Thymus (tissue), 11 donors: ENCODE measurements at regions not wholly inside any gene's neighbourhood (a gene's known extent, or its start where the extent isn't known, plus 50 kb on each side); places are given as distances from the start of the nearest gene placed in this dataset.

Experiments
- DNase-seq, 9 donors: peaks; one replicate each; pipeline ENCODE4 v3.0.0-alpha.2; 2013; ENCODE audit warnings: low spot score in 9 of 9, low read depth in 6 of 9, missing footprints in 1 of 9
- H3K27ac ChIP-seq, 2 donors: one replicate each; pipeline ENCODE4 v1.5.1; 2013; ENCODE audit warnings: control low read depth in 1 of 2, low read depth in 1 of 2, low read length in 1 of 2, mild to moderate bottlenecking in 1 of 2, moderate library complexity in 1 of 2
- H3K27me3 ChIP-seq, 2 donors: one replicate each; pipeline ENCODE4 v1.5.1; 2013; ENCODE audit warnings: low read length in 1 of 2; ENCODE audit not compliant: control insufficient read depth in 2 of 2, insufficient read depth in 1 of 2
- H3K36me3 ChIP-seq, 2 donors: one replicate each; pipeline ENCODE4 v1.5.1; 2013; ENCODE audit warnings: low read length in 1 of 2, mild to moderate bottlenecking in 1 of 2, moderate library complexity in 1 of 2; ENCODE audit not compliant: control insufficient read depth in 2 of 2, insufficient read depth in 2 of 2
- H3K4me1 ChIP-seq, 2 donors: one replicate each; pipeline ENCODE4 v1.5.1; 2013; ENCODE audit warnings: low read length in 2 of 2; ENCODE audit not compliant: control insufficient read depth in 2 of 2, insufficient read depth in 2 of 2
- H3K4me3 ChIP-seq, 2 donors: one replicate each; pipeline ENCODE4 v1.5.1; 2013; ENCODE audit warnings: low read length in 2 of 2, control low read depth in 1 of 2, mild to moderate bottlenecking in 1 of 2
- H3K9me3 ChIP-seq, 2 donors: one replicate each; pipeline ENCODE4 v1.5.1; 2013; ENCODE audit warnings: low read length in 1 of 2, mild to moderate bottlenecking in 1 of 2; ENCODE audit not compliant: control insufficient read depth in 2 of 2, insufficient read depth in 1 of 2
- WGBS: extraction: QIAGEN DNeasy Blood & Tissue Kit; methylation state at CpG from one replicate; pipeline ENCODE4 v1.1.7; 2013; 5-methylcytosine and 5-hydroxymethylcytosine counted together
- donor health status: healthy.

- Histone ChIP-seq H3K9me3 (no peaks in the 10 kb centered on the region), H3K4me1 (no peaks in the 10 kb centered on the region), H3K4me3 (no peak overlapping the region), H3K27ac (no peak overlapping the region), H3K27me3 (no peaks in the 10 kb centered on the region), H3K36me3 (no peaks in the 10 kb centered on the region)
- DNase-seq: no peak
- 88% methylated on average over 9 of the region's 9 CpGs for WGBS
Measured at GRCh38 chr16:76963614-76964315, 227.2 kb upstream of the MON1B start.

DNA sequence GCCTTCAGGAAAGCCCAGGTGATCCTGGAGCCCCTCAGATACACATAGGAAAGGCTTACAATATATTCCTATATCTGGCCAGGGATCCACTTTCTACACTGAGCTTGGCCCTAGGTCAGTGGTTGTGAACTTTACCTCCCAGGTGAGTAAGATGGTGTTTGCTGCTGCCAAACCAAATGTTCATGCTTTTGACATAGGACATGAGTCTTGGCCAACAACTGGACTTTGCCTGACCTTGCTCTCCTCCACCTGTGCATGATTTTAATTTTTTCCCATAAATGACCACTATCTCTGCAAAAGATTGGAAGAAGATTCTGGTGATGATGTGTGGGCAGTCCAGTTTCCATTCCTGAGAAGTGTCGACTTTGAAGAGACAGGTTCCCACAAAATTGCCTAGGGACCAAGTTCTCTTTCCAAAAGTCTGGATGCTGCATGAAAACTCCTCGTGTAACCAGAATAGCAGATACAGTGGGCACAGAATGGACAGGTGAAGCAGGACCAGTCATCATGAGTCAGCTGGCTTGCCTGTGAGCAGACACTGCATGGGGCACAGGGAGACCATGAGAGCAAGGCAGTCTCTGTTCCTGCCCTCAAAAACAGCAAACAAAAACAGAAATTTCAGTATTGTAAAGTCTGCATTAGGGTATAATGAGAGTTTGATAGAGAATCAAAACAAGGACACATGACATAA is 226.4 kb upstream of the MON1B start:
- no peaks in the 10 kb centered on the region for H3K9me3 ChIP-seq
- 88% methylated on average over 2 of the region's 2 CpGs for WGBS
- no peak overlapping the region for H3K4me3 ChIP-seq
- no peak for DNase-seq
- H3K4me1 ChIP-seq: no peaks in the 10 kb centered on the region
- no peaks in the 10 kb centered on the region for H3K36me3 ChIP-seq
- no peaks in the 10 kb centered on the region for H3K27me3 ChIP-seq
- H3K27ac ChIP-seq: no peak overlapping the region

GRCh38 chr16:76970087-76970744 is 220.8 kb upstream of the MON1B start:
- H3K36me3 ChIP-seq: no peaks in the 10 kb centered on the region
- H3K9me3 ChIP-seq: no peaks in the 10 kb centered on the region
- DNase-seq: no peak
- H3K27ac ChIP-seq: no peak overlapping the region
- H3K4me1 ChIP-seq: no peaks in the 10 kb centered on the region
- 92% methylated on average over 5 of the region's 5 CpGs for WGBS
- H3K27me3 ChIP-seq: no peaks in the 10 kb centered on the region
- H3K4me3 ChIP-seq: no peak overlapping the region

- Histone ChIP-seq H3K9me3 (no peaks in the 10 kb centered on the region), H3K36me3 (no peaks in the 10 kb centered on the region), H3K4me1 (no peaks in the 10 kb centered on the region), H3K27me3 (no peaks in the 10 kb centered on the region), H3K4me3 (no peak overlapping the region), H3K27ac (no peak overlapping the region)
- WGBS: 82% methylated on average over 1 of the region's 1 CpG
- no peak for DNase-seq
Measured at GRCh38 chr16:76970745-76971099, 220.3 kb upstream of the MON1B start.

GRCh38 chr16:76976101-76976500 is 214.9 kb upstream of the MON1B start:
- no peak overlapping the region for H3K27ac ChIP-seq
- H3K4me1 ChIP-seq: no peaks in the 10 kb centered on the region
- no peaks in the 10 kb centered on the region for H3K9me3 ChIP-seq
- no peaks in the 10 kb centered on the region for H3K27me3 ChIP-seq
- WGBS: 30% methylated on average over 3 of the region's 3 CpGs
- peak; percentile 9 to 79 (median 37) for DNase-seq
- no peaks in the 10 kb centered on the region for H3K36me3 ChIP-seq
- no peak overlapping the region for H3K4me3 ChIP-seq

GRCh38 chr16:76976756-76977155 is 214.2 kb upstream of the MON1B start:
- 92% methylated on average over 2 of the region's 2 CpGs for WGBS
- Histone ChIP-seq H3K9me3 (no peaks in the 10 kb centered on the region), H3K27me3 (no peaks in the 10 kb centered on the region), H3K4me3 (no peak overlapping the region), H3K36me3 (no peaks in the 10 kb centered on the region), H3K4me1 (no peaks in the 10 kb centered on the region), H3K27ac (no peak overlapping the region)
- no peak for DNase-seq

GRCh38 chr16:76984196-76984595 is 206.8 kb upstream of the MON1B start:
- DNase-seq: no peak
- Histone ChIP-seq H3K27me3 (no peaks in the 10 kb centered on the region), H3K27ac (no peak overlapping the region), H3K4me3 (no peak overlapping the region), H3K9me3 (no peaks in the 10 kb centered on the region), H3K4me1 (no peaks in the 10 kb centered on the region), H3K36me3 (no peaks in the 10 kb centered on the region)
- WGBS: 93% methylated on average over 3 of the region's 3 CpGs

GRCh38 chr16:76985392-76986045 is 205.5 kb upstream of the MON1B start:
- WGBS: 75% methylated on average over 4 of the region's 4 CpGs
- no peaks in the 10 kb centered on the region for H3K27me3 ChIP-seq
- H3K27ac ChIP-seq: no peak overlapping the region
- no peak for DNase-seq
- no peaks in the 10 kb centered on the region for H3K4me1 ChIP-seq
- no peak overlapping the region for H3K4me3 ChIP-seq
- no peaks in the 10 kb centered on the region for H3K36me3 ChIP-seq
- H3K9me3 ChIP-seq: no peaks in the 10 kb centered on the region

DNA sequence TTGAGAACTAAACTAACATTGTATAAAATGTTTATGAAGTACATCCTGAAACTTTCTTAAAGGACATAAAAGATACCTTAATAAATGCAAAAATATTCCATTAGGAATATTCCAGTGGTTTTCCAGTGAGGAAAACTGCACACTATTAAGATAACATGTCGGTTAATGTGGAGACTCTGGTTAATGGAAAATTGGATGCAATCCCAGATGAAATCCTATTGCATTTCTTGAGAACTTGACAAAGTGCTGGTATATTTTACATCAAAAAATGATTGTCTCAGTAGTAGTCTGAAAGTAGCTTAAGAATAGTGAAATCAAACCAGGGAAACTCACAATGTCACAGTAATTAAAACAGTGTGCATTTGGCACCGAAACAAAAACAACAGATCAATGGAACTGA is 202.5 kb upstream of the MON1B start:
- H3K4me1 ChIP-seq: no peaks in the 10 kb centered on the region
- no peaks in the 10 kb centered on the region for H3K27me3 ChIP-seq
- no peaks in the 10 kb centered on the region for H3K36me3 ChIP-seq
- no peak overlapping the region for H3K4me3 ChIP-seq
- no peak overlapping the region for H3K27ac ChIP-seq
- no peaks in the 10 kb centered on the region for H3K9me3 ChIP-seq
- no peak for DNase-seq
- 91% methylated on average over 2 of the region's 2 CpGs for WGBS
